ENCODE measurements at regions not wholly inside any gene's neighbourhood (a gene's known extent, or its start where the extent isn't known, plus 50 kb on each side); places are given as distances from the start of the nearest gene placed in this dataset.

- TF ChIP-seq CTCF (IDR thresholded peaks at IDR 0.05) (no peak), POLR2A (IDR thresholded peaks at IDR 0.05) (no peak)
These were observed 265.9 kb downstream of the TFCP2L1 start for GRCh38 chr2:121019071-121019470.
